ENCODE measurements at regions not wholly inside any gene's neighbourhood (a gene's known extent, or its start where the extent isn't known, plus 50 kb on each side); places are given as distances from the start of the nearest gene placed in this dataset.

- no peak for DNase-seq (ENCODE audit: low read depth)
Measured at GRCh38 chr21:37967036-37967435, 50.8 kb upstream of the KCNJ6 start.

GRCh38 chr21:37968744-37969143, 52.5 kb upstream of the KCNJ6 start:
- DNase-seq (ENCODE audit: low read depth) = no peak

- DNase-seq (ENCODE audit: low read depth) = no peak
Measured at GRCh38 chr21:37970548-37970947, 54.3 kb upstream of the KCNJ6 start.

GRCh38 chr21:37971390-37971950, 55.2 kb upstream of the KCNJ6 start:
- DNase-seq (ENCODE audit: low read depth) = no peak

- no peak for DNase-seq (ENCODE audit: low read depth)
Measured at GRCh38 chr21:37974081-37974480, 57.8 kb upstream of the KCNJ6 start.

- DNase-seq (ENCODE audit: low read depth) = no peak
Measured at GRCh38 chr21:37982496-37983318, 66.5 kb upstream of the KCNJ6 start.

- no peak for DNase-seq (ENCODE audit: low read depth)
Measured at GRCh38 chr21:37983336-37984095, 67.3 kb upstream of the KCNJ6 start.

GRCh38 chr21:37984416-37984815, 68.2 kb upstream of the KCNJ6 start:
- DNase-seq (ENCODE audit: low read depth) = no peak

GRCh38 chr21:37986000-37986399, 69.7 kb upstream of the KCNJ6 start:
- DNase-seq (ENCODE audit: low read depth) = no peak

GRCh38 chr21:37986751-37987399, 70.6 kb upstream of the KCNJ6 start:
- DNase-seq (ENCODE audit: low read depth) = no peak

- no peak for DNase-seq (ENCODE audit: low read depth)
Measured at GRCh38 chr21:37987668-37988067, 71.4 kb upstream of the KCNJ6 start.

GRCh38 chr21:37993071-37993470, 76.8 kb upstream of the KCNJ6 start:
- DNase-seq (ENCODE audit: low read depth) = no peak

- no peak for DNase-seq (ENCODE audit: low read depth)
Measured at GRCh38 chr21:37994211-37994610, 78.0 kb upstream of the KCNJ6 start.

GRCh38 chr21:38012672-38013071, 96.4 kb upstream of the KCNJ6 start:
- DNase-seq (ENCODE audit: low read depth) = no peak

GRCh38 chr21:38013741-38014140, 97.5 kb upstream of the KCNJ6 start:
- no peak for DNase-seq (ENCODE audit: low read depth)

- no peak for DNase-seq (ENCODE audit: low read depth)
Measured at GRCh38 chr21:38014298-38014697, 98.0 kb upstream of the KCNJ6 start.

- no peak for DNase-seq (ENCODE audit: low read depth)
Measured at GRCh38 chr21:38027901-38028498, 111.7 kb upstream of the KCNJ6 start.

GRCh38 chr21:38032082-38032801, 116.0 kb upstream of the KCNJ6 start:
- no peak for DNase-seq (ENCODE audit: low read depth)

GRCh38 chr21:38036016-38036415, 119.8 kb upstream of the KCNJ6 start:
- no peak for DNase-seq (ENCODE audit: low read depth)

- no peak for DNase-seq (ENCODE audit: low read depth)
Measured at GRCh38 chr21:38037416-38037815, 121.2 kb upstream of the KCNJ6 start.

- no peak for DNase-seq (ENCODE audit: low read depth)
Measured at GRCh38 chr21:38039369-38039768, 123.1 kb upstream of the KCNJ6 start.

GRCh38 chr21:38039841-38040240, 123.6 kb upstream of the KCNJ6 start:
- DNase-seq (ENCODE audit: low read depth) = no peak
